Vagina (tissue), 2 donors: ENCODE measurements at regions not wholly inside any gene's neighbourhood (a gene's known extent, or its start where the extent isn't known, plus 50 kb on each side); places are given as distances from the start of the nearest gene placed in this dataset.

Source experiments
- CTCF ChIP-seq, 3 experiments: fragments of 450-650 bp in 2 of 3; fragments of 200-600 bp in 1 of 3; sonication (generic) in 1 of 3; IDR thresholded peaks; one replicate each; pipeline ENCODE4 v1.5.1; 2017 to 2019; ENCODE audit warnings: antibody characterized with exemption in 3 of 3, mild to moderate bottlenecking in 2 of 3, moderate library complexity in 2 of 3
- POLR2A ChIP-seq, 2 donors: fragments of 450-650 bp; IDR thresholded peaks; one replicate each; pipeline ENCODE4 v1.6.1; 2017; ENCODE audit warnings: antibody characterized with exemption in 2 of 2, mild to moderate bottlenecking in 2 of 2, moderate library complexity in 2 of 2
- POLR2AphosphoS5 ChIP-seq, 2 donors: sonication (generic); formaldehyde crosslinking; IDR thresholded peaks; one replicate each; pipeline ENCODE4 v1.9.0; 2017; ENCODE audit warnings: antibody characterized with exemption in 2 of 2, mild to moderate bottlenecking in 2 of 2, low read depth in 1 of 2; ENCODE audit not compliant: insufficient read depth in 1 of 2

- no peak for TF ChIP-seq POLR2A (IDR thresholded peaks at IDR 0.05)
- no peak for TF ChIP-seq CTCF (IDR thresholded peaks at IDR 0.05)
- no peak for TF ChIP-seq POLR2AphosphoS5 (IDR thresholded peaks at IDR 0.05; ENCODE audit: insufficient read depth in 1 of 2, low read depth in 1 of 2)
Measured at GRCh38 chr1:193680247-193680923, 494.0 kb upstream of the B3GALT2 start.
